ENCODE measurements at regions not wholly inside any gene's neighbourhood (a gene's known extent, or its start where the extent isn't known, plus 50 kb on each side); places are given as distances from the start of the nearest gene placed in this dataset.

DNA sequence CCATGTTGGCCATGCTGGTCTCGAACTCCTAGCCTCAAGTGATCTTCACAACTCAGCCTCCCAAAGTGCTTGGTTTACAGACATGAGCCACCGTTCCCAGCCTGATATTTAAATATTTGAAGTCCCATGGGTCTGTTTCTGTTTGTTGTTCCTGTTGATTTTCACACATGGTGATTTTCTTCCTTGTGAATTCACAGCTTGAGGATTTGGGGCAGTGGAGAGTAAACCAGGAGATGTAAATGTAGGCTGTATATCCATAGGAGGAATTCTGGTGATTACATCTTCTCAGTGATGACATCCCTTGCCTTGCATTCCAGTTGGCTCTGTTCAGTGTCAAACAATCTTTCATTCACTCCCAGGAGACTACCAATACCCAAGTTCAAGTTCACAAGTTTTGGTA, 471.9 kb downstream of the KCTD12 start:
- no peak for DNase-seq

- DNase-seq: no peak
These were observed 480.0 kb downstream of the KCTD12 start for GRCh38 chr13:76406243-76406642.

DNA sequence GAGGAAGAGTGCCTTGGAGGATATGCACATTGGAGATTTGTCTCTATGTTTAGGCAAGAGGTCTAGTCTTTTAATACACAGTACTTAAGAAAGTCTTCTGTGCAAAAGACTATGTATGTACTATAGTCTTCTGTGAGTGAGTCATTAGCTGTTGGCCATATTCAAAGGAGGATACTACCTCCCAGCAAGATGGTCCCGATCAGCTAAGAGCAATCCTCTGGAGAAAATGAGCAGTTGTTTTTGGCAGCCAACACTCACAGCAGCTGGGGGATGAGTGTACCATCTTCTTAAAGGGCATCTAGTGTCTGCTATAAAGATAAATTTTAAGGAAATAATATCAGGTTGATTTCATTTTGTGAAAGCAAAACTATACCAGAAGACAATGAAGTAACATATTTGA, 487.8 kb downstream of the KCTD12 start:
- DNase-seq: no peak

DNA sequence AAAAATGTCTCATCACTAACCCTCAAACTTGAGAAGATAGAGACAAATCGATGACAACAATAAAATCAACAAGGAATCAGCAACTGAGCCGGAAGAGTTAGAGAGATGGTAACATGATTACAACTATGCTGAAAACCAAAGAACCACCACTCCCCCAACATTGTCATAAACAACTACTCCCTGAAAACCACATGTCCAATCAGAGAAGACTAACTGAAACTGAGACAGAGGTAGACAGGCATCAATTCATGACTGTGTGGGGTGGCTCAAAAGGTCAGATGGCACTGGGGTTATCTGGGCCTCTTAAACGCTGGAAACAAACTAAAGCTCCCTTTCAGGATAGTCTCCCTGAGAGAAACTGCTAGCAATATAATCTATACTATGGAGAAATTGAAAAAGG, 488.8 kb downstream of the KCTD12 start:
- no peak for DNase-seq

DNA sequence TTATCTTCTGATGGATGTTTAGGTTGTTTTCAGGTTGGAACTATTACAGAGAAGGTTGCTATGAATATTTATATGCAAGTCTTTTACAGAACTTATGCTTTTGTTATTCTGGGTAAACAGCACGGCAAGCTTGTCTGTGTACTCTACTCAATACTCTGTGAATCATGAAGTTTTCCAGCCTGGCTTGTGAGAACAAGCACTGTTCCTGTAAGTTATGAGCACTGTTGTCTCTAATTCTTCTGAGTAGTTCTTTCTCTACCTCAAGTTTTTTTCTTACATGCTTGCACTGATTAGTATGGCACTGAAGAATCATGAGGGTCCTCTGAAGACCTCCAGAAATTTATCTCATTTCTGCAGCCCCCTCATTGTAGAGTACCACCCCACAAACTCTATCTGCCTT, 496.9 kb downstream of the KCTD12 start:
- no peak for DNase-seq

DNA sequence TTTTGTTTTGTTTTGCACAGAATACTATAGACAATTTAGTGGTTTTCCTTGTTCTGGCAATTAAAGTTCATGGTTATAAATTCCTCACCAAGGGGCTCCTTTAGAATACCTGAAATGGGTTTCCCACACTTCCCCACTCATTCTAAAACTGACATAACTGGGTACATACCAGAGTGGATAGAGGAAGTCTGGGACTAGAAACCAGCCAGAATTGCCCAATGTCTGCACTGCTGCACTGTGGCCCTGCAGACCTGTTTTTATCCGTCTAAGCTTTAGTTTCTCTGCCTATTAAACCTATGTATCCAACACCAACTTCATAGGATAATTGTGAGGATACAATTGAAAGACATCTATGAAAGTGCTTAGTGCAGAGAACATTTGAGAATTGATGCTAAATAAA, 498.6 kb downstream of the KCTD12 start:
- no peak for DNase-seq

- DNase-seq: no peak
These were observed 499.9 kb downstream of the KCTD12 start for GRCh38 chr13:76386321-76386720.

DNA sequence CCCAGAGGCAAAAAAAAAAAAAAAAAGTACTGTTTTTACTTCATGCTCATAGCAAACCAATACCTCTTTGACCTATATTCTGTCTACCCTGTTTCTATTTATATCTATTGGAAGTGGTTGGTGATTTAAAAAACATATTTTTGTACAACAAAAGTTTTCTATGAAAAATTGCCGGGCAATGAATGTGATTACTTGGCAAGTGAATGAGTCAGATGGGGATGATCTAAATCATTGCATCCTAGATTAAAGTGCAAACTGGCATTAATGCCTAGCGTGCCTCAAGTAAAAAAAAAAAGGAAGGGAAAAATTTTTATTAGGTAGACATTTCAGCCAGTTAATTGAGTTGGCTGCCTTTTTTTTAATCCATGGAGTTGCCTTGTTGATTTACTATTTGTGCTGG, 500.6 kb downstream of the KCTD12 start:
- DNase-seq: no peak

DNA sequence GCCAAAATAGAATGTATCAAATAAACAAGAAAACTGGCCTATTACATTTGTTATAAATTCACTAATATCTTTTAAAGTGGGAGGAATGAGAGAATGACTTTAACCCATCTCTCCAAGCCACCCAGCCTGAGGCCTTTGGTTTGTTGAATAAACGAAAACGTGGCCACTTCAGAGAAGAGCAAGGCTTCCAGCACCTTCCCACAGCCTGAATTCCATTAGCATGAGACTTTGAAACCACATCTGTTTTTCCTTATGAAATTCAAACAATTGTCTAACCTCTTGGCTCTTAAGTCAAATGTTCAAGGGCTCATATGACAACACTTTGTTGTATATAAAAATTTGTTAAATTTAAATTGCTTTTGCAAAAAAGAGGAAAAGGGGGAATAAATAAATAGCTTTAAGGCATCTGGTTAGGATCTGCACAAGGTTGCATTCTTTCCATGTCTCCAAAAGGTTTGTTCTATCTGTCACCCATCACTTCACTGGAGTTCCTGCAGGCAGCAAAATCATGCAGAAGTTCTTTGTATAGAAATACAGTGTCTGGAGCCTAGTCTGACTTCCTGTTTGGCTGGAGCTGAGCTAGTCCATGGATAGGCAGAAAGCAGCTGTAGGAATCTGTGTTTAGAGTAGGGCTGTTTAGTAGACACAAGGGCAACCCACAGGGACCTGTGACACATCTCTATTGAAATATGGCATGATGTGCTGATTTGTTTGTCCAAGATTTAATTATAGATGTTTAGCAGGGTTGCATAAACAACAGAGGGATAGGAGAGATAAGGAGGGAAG, 502.3 kb downstream of the KCTD12 start:
- peak; percentile 79 for DNase-seq

DNA sequence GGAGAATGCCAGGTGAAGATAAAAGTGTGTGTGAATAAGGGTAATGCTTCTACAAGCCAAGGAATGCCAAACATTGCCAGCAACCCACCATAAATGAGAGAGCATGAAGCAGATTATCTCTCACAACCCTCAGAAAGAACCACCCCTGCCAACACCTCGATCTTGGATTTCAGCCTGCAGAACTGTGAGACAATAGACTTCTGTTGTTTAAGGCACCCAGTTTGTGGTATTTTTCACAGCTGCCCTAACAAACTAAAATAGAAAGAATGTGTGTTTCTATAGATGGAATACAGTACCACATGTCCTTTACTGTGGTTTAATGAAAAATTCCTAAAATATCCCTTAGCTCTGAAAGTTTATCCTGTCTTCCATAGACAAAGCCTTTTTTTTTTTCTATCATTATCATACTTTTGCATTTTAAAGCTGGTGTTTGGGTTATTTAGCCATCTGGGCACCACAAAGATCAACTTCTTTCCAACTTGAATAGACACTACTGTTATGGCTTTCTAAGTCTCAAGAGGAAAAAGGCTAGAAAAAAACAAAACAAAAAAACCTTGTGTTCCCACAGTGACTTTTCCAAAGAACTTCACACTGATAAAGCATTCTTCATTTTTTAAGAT, 505.6 kb downstream of the KCTD12 start:
- DNase-seq: peak; percentile 21

- no peak for DNase-seq
These were observed 506.7 kb downstream of the KCTD12 start for GRCh38 chr13:76379341-76380105.

DNA sequence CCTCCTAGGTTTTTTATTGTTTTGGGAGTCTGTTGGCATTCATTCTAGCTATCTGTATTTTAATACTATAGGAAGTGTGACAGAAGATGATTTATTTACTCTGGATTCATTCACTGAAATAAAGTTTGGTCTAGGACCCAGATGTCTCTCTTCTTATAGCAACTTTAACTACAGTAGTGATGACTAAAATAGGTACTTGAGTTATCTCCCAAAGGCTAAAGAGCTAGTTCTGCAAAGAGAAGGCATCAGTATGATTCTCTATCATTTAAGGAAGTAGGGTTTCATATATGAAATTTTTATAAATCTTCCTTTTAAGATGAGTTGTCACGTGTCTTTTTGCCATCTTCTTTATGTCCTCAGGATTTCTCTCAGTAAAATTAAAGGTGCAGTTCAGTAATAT, 507.4 kb downstream of the KCTD12 start:
- DNase-seq: no peak

- no peak for DNase-seq
These were observed 522.4 kb downstream of the KCTD12 start for GRCh38 chr13:76363682-76364289.

GRCh38 chr13:76361868-76362267, 524.3 kb downstream of the KCTD12 start:
- no peak for DNase-seq

- no peak for DNase-seq
These were observed 534.5 kb downstream of the KCTD12 start for GRCh38 chr13:76351541-76352229.

GRCh38 chr13:76350399-76350798, 535.8 kb downstream of the KCTD12 start:
- no peak for DNase-seq

DNA sequence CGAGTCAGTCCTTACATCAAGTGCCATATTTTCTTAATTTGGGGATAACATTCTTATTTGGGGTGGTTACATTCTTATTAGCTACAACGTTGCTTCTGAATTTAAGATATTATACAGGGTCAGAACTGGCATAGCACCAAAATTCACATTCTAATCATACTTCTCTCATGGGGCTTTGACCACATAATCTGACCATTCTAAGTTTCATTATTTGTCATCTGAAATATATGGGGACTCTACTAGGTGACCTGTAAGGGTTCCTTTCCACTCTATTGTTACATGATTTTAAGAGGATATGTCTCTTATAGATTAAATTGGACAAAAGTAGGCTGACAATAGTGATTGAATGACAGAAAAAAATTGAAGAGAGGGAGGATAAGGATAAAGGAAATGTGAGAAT, 536.5 kb downstream of the KCTD12 start:
- no peak for DNase-seq

- no peak for DNase-seq
These were observed 546.6 kb downstream of the KCTD12 start for GRCh38 chr13:76339649-76340048.

DNA sequence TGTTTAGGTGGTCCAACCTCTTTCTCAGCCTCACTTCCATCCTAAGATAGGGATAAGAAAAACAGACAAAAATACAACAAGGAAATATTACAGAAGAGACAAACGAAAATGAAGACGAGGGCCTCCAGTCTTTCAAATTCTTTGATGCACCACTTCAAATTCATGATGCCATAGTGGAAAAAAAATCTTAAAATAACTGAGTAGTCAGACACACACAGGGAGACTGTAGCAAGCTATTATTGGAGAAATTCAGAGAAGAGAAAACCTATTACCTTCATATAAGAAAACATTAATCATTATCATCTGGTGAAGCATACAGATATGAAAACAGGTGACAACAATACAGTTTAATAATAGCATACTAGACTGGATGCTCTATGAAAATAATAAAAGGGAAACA, 548.2 kb downstream of the KCTD12 start:
- DNase-seq: no peak

GRCh38 chr13:76336889-76337844, 549.0 kb downstream of the KCTD12 start:
- peak; percentile 36 for DNase-seq

DNA sequence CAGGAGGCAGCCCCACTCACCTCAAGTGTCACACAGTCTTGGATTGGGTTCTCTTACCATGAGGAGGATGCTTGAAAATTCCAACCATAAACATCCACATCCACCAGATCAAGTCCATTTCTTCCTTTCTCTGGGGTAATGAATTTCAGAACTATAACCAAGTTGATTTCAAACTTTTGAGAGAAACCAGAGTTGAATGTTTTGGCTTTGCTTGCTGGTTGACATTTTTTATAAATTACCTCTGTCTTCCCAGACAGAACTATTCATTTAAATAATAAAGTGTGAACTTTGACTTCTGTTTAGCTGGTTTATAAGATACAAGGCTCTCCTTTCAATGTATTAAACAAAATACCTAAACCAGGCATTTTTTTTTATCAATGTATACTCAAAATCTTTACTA, 550.7 kb downstream of the KCTD12 start:
- DNase-seq: no peak
